Endothelial cell of umbilical vein (primary cell): ENCODE measurements at regions not wholly inside any gene's neighbourhood (a gene's known extent, or its start where the extent isn't known, plus 50 kb on each side); places are given as distances from the start of the nearest gene placed in this dataset.

Source experiments
- EZH2 ChIP-seq: IDR thresholded peaks from 2 replicates; pipeline ENCODE4 v1.6.1; 2012; ENCODE audit warnings: borderline replicate concordance, low read depth, mild to moderate bottlenecking, moderate library complexity, low read length, inconsistent platforms; ENCODE audit not compliant: severe bottlenecking
- FOS ChIP-seq: IDR thresholded peaks from 2 replicates; pipeline ENCODE4 v1.6.1; 2011; ENCODE audit warnings: mild to moderate bottlenecking, low read length, moderate library complexity, borderline replicate concordance; ENCODE audit not compliant: insufficient read depth
- GATA2 ChIP-seq: IDR thresholded peaks from 2 replicates; pipeline ENCODE4 v1.7.0; 2011; ENCODE audit warnings: low read depth, mild to moderate bottlenecking, moderate library complexity, mixed read lengths, low read length; ENCODE audit not compliant: insufficient read length, insufficient read depth
- JUN ChIP-seq: IDR thresholded peaks from 2 replicates; pipeline ENCODE4 v1.6.1; 2011; ENCODE audit warnings: borderline replicate concordance, low read depth; ENCODE audit not compliant: insufficient read length, insufficient read depth
- MAX ChIP-seq: IDR thresholded peaks from 2 replicates; pipeline ENCODE4 v1.6.1; 2011; ENCODE audit not compliant: insufficient read depth, insufficient read length
- MYC ChIP-seq: IDR thresholded peaks from one replicate; pipeline ENCODE4 v1.6.1; 2011; ENCODE audit warnings: mild to moderate bottlenecking, low read depth, low read length
- POLR2A ChIP-seq: IDR thresholded peaks from 2 replicates; pipeline ENCODE4 v1.6.1; 2012; ENCODE audit warnings: low read depth, mild to moderate bottlenecking, control low read depth, low read length
- POLR2AphosphoS5 ChIP-seq: IDR thresholded peaks from 2 replicates; pipeline ENCODE4 v1.6.1; 2012; ENCODE audit warnings: low read depth, mild to moderate bottlenecking, control low read depth, low read length, moderate library complexity; ENCODE audit not compliant: insufficient read depth
- TF ChIP-seq, protein P1 (sequence below), 2 donors: IDR thresholded peaks; 1 replicate in 1 of 2; 2 replicates in 1 of 2; pipeline ENCODE4 v1.5.1; 2011; ENCODE audit warnings: low read length in 2 of 2, mild to moderate bottlenecking in 2 of 2, moderate library complexity in 2 of 2, control low read depth in 1 of 2, inconsistent platforms in 1 of 2, low read depth in 1 of 2; ENCODE audit not compliant: insufficient read depth in 1 of 2; ENCODE audit errors: extremely low read depth in 1 of 2

DNA sequence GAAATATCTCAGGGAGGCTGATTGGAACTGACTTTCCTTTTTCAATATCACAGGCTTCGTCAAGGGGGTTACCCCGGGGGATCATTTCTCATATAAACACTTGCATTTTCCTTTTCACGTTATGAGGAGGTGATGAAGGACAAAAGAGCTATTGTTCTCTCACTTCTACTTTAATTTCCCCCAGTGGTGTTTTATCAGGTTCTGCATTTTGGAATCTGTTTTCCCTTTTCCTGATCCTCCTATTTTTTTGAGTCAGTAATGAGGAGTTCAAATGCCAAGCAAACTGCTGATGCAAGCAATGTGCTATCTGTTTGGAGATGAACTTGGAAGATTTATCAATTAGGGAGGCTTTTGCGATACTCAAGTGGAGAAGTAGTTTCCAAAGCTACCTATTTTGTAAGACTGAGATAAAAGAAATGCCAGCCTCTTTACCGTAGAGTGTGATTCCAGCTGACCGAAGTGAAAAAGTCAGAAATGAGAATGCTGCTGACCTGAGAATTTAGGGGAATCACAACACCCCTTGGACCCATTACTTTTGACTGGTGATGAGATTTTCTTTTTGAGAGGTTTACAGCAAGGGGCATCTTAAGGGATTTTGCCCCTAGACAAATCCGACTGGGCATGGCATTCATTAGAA is 556.0 kb downstream of the RNF144A start:
- TF ChIP-seq, protein P1, sequence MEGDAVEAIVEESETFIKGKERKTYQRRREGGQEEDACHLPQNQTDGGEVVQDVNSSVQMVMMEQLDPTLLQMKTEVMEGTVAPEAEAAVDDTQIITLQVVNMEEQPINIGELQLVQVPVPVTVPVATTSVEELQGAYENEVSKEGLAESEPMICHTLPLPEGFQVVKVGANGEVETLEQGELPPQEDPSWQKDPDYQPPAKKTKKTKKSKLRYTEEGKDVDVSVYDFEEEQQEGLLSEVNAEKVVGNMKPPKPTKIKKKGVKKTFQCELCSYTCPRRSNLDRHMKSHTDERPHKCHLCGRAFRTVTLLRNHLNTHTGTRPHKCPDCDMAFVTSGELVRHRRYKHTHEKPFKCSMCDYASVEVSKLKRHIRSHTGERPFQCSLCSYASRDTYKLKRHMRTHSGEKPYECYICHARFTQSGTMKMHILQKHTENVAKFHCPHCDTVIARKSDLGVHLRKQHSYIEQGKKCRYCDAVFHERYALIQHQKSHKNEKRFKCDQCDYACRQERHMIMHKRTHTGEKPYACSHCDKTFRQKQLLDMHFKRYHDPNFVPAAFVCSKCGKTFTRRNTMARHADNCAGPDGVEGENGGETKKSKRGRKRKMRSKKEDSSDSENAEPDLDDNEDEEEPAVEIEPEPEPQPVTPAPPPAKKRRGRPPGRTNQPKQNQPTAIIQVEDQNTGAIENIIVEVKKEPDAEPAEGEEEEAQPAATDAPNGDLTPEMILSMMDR (IDR thresholded peaks at IDR 0.05; ENCODE audit: extremely low read depth in 1 of 2, insufficient read depth in 1 of 2, low read depth in 1 of 2, low read length in 2 of 2) = no peak
- TF ChIP-seq EZH2 (no peak), POLR2A (no peak), POLR2AphosphoS5 (no peak), MYC (no peak), GATA2 (no peak), FOS (no peak), MAX (no peak), JUN (no peak)
